Liver (tissue), 8 donors: ENCODE measurements at regions not wholly inside any gene's neighbourhood (a gene's known extent, or its start where the extent isn't known, plus 50 kb on each side); places are given as distances from the start of the nearest gene placed in this dataset.

Source experiments
- DNase-seq: peaks from one replicate; pipeline ENCODE4 v3.0.0-alpha.2; 2017; ENCODE audit warnings: low spot score
- H3K27ac ChIP-seq, 2 donors: one replicate each; pipeline ENCODE4 v1.7.0; 2013; ENCODE audit warnings: inconsistent platforms in 2 of 2, low read length in 2 of 2, control low read depth in 1 of 2, low read depth in 1 of 2, mild to moderate bottlenecking in 1 of 2
- H3K27me3 ChIP-seq, 4 donors: one replicate each; pipeline versions ENCODE4 v1.6.1 to v1.7.0; 2013; ENCODE audit warnings: low read length in 3 of 4, inconsistent platforms in 1 of 4, mild to moderate bottlenecking in 1 of 4, moderate library complexity in 1 of 4; ENCODE audit not compliant: control insufficient read depth in 4 of 4, insufficient read depth in 4 of 4
- H3K36me3 ChIP-seq, 4 donors: one replicate each; pipeline versions ENCODE4 v1.6.1 to v1.7.0; 2013; ENCODE audit warnings: low read length in 3 of 4, mild to moderate bottlenecking in 3 of 4, low read depth in 1 of 4, moderate library complexity in 1 of 4; ENCODE audit not compliant: control insufficient read depth in 4 of 4, insufficient read depth in 3 of 4
- H3K4me1 ChIP-seq, 4 donors: one replicate each; pipeline versions ENCODE4 v1.6.1 to v1.7.0; 2013; ENCODE audit warnings: low read length in 3 of 4, mild to moderate bottlenecking in 3 of 4, moderate library complexity in 1 of 4; ENCODE audit not compliant: control insufficient read depth in 4 of 4, insufficient read depth in 4 of 4
- H3K4me3 ChIP-seq, 3 donors: one replicate each; pipeline versions ENCODE4 v1.6.1 to v1.7.0; 2013; ENCODE audit warnings: low read length in 3 of 3, control low read depth in 1 of 3, low read depth in 1 of 3, mild to moderate bottlenecking in 1 of 3
- H3K9ac ChIP-seq, 2 donors: one replicate each; pipeline ENCODE4 v1.7.0; 2013; ENCODE audit warnings: low read length in 2 of 2, mild to moderate bottlenecking in 2 of 2, moderate library complexity in 2 of 2, control low read depth in 1 of 2, low read depth in 1 of 2
- H3K9me3 ChIP-seq, 4 donors: one replicate each; pipeline versions ENCODE4 v1.6.1 to v1.7.0; 2013; ENCODE audit warnings: low read length in 3 of 4; ENCODE audit not compliant: control insufficient read depth in 4 of 4
- ATF3 ChIP-seq: IDR thresholded peaks from 2 replicates; pipeline ENCODE4 v1.6.1; 2016; ENCODE audit warnings: antibody characterized with exemption
- CTCF ChIP-seq: fragments of 150-350 bp; IDR thresholded peaks from 2 replicates; pipeline ENCODE4 v1.5.1; 2017; ENCODE audit warnings: improper control_type of control experiment, low read depth, low read length; ENCODE audit not compliant: missing input control
- EGR1 ChIP-seq, 2 donors: IDR thresholded peaks; 2 replicates each; pipeline ENCODE4 v1.6.1; 2016 to 2018; ENCODE audit warnings: antibody characterized with exemption in 2 of 2, low read depth in 2 of 2
- FOXA1 ChIP-seq: IDR thresholded peaks from 2 replicates; pipeline ENCODE4 v1.6.1; 2016; ENCODE audit warnings: antibody characterized with exemption
- FOXA2 ChIP-seq: IDR thresholded peaks from 2 replicates; pipeline ENCODE4 v1.6.1; 2016; ENCODE audit warnings: antibody characterized with exemption
- GABPA ChIP-seq, 2 donors: IDR thresholded peaks in 1 of 2; conservative IDR thresholded peaks in 1 of 2; 2 replicates each; pipeline ENCODE4 v1.6.1; 2016; ENCODE audit warnings: antibody characterized with exemption in 2 of 2, mild to moderate bottlenecking in 1 of 2, moderate library complexity in 1 of 2
- HNF4A ChIP-seq, 2 donors: conservative IDR thresholded peaks; 2 replicates each; pipeline ENCODE4 v1.6.1; 2016; ENCODE audit warnings: antibody characterized with exemption in 2 of 2, mild to moderate bottlenecking in 2 of 2
- HNF4G ChIP-seq: IDR thresholded peaks from 2 replicates; pipeline ENCODE4 v1.6.1; 2016; ENCODE audit warnings: antibody characterized with exemption
- JUND ChIP-seq, 2 donors: IDR thresholded peaks; 2 replicates each; pipeline ENCODE4 v1.6.1; 2016; ENCODE audit warnings: antibody characterized with exemption in 2 of 2
- MAX ChIP-seq: IDR thresholded peaks from 2 replicates; pipeline ENCODE4 v1.6.1; 2016; ENCODE audit warnings: antibody characterized with exemption
- NR2F2 ChIP-seq: IDR thresholded peaks from 2 replicates; pipeline ENCODE4 v1.6.1; 2016; ENCODE audit warnings: antibody characterized with exemption
- RAD21 ChIP-seq, 2 donors: IDR thresholded peaks; 2 replicates each; pipeline ENCODE4 v1.6.1; 2016; ENCODE audit warnings: antibody characterized with exemption in 2 of 2, mild to moderate bottlenecking in 2 of 2
- REST ChIP-seq: IDR thresholded peaks from 2 replicates; pipeline ENCODE4 v1.6.1; 2016; ENCODE audit warnings: antibody characterized with exemption, mild to moderate bottlenecking
- RXRA ChIP-seq, 2 donors: IDR thresholded peaks; 2 replicates each; pipeline ENCODE4 v1.6.1; 2017 to 2018; ENCODE audit warnings: antibody characterized with exemption in 2 of 2, mild to moderate bottlenecking in 1 of 2
- SP1 ChIP-seq: IDR thresholded peaks from 2 replicates; pipeline ENCODE4 v1.6.1; 2018; ENCODE audit warnings: antibody characterized with exemption, mild to moderate bottlenecking
- TAF1 ChIP-seq: conservative IDR thresholded peaks from 2 replicates; pipeline ENCODE4 v1.6.1; 2016; ENCODE audit warnings: antibody characterized with exemption, mild to moderate bottlenecking
- YY1 ChIP-seq: IDR thresholded peaks from 2 replicates; pipeline ENCODE4 v1.6.1; 2016; ENCODE audit warnings: antibody characterized with exemption, mild to moderate bottlenecking
- ZBTB33 ChIP-seq: IDR thresholded peaks from 2 replicates; pipeline ENCODE4 v1.6.1; 2016; ENCODE audit warnings: antibody characterized with exemption
- WGBS: extraction: QIAGEN DNeasy Blood & Tissue Kit; methylation state at CpG from one replicate; pipeline ENCODE4 v1.1.7; 2013; 5-methylcytosine and 5-hydroxymethylcytosine counted together
- donor health status: healthy.
- donor health status: healthy.
- donor health status: healthy.
- donor health status: healthy.
- donor health status: healthy.

- DNase-seq: no peak
- Histone ChIP-seq H3K9me3 (no peaks in the 10 kb centered on the region), H3K27me3 (no peaks in the 10 kb centered on the region), H3K9ac (no peak overlapping the region), H3K27ac (no peak overlapping the region), H3K4me1 (peaks cover 0 to 5% (median 2%) of the 10 kb centered on the region in 4 donors), H3K4me3 (no peak overlapping the region), H3K36me3 (no peaks in the 10 kb centered on the region)
- no peak for TF ChIP-seq ZBTB33
- TF ChIP-seq NR2F2: no peak
- no peak for TF ChIP-seq YY1
- no peak for TF ChIP-seq FOXA1
- WGBS: 85% methylated on average over 7 of the region's 7 CpGs
Measured at GRCh38 chr20:10132387-10132786, 86.2 kb upstream of the SNAP25 start.

GRCh38 chr20:10133532-10133931 lies 85.1 kb upstream of the SNAP25 start:
- no peak for TF ChIP-seq ZBTB33
- TF ChIP-seq EGR1 (IDR thresholded peaks at IDR 0.05; ENCODE audit: low read depth in 2 of 2): no peak
- TF ChIP-seq FOXA2: no peak
- TF ChIP-seq JUND (IDR thresholded peaks at IDR 0.05): no peak
- no peak for TF ChIP-seq CTCF
- no peak for TF ChIP-seq HNF4A (conservative IDR thresholded peaks at IDR 0.05)
- TF ChIP-seq REST: no peak
- no peak for TF ChIP-seq RAD21 (IDR thresholded peaks at IDR 0.05)
- no peak for TF ChIP-seq MAX
- TF ChIP-seq FOXA1: no peak
- TF ChIP-seq RXRA (IDR thresholded peaks at IDR 0.05): no peak
- no peak for TF ChIP-seq SP1
- TF ChIP-seq GABPA (IDR thresholded peaks at IDR 0.05 in 1 of 2, conservative IDR thresholded peaks at IDR 0.05 in 1 of 2): no peak
- TF ChIP-seq NR2F2: no peak
- TF ChIP-seq YY1: no peak
- no peak for TF ChIP-seq ATF3
- TF ChIP-seq HNF4G: no peak
- TF ChIP-seq TAF1: no peak
- no peak for DNase-seq
- Histone ChIP-seq H3K4me3 (no peak overlapping the region), H3K4me1 (peaks cover 0 to 5% (median 2%) of the 10 kb centered on the region in 4 donors), H3K27me3 (no peaks in the 10 kb centered on the region), H3K9me3 (no peaks in the 10 kb centered on the region), H3K9ac (no peak overlapping the region), H3K27ac (no peak overlapping the region), H3K36me3 (no peaks in the 10 kb centered on the region)
- 94% methylated on average over 4 of the region's 4 CpGs for WGBS
